ENCODE measurements at regions not wholly inside any gene's neighbourhood (a gene's known extent, or its start where the extent isn't known, plus 50 kb on each side); places are given as distances from the start of the nearest gene placed in this dataset.

DNA sequence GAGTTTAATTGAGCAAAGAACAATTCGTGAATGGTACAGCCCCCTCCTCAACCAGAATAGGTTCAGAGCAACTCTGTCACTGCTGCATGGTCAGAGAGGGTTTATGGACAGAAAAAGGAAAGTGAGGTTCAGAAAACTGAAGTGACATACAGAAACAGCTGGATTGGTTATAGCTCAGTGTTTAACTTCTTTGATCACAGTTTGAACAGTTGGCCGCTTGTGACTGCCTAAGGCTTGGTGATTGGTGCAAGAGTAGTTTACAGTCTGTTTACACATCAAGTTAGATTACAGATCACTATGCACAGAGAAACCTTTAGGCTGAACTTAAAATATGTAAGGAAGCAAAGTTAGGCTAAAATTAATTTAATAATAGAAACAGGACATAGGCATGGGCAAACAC is 459.2 kb downstream of the KCNJ3 start:
- H3K9ac ChIP-seq (ENCODE audit: extremely low read depth, insufficient read length, low read length): no peak overlapping the region
- peaks cover 6 to 8% of the 10 kb centered on the region in 2 experiments for H3K4me1 Mint-ChIP-seq

More for the DNA sequence above, 459.2 kb downstream of the KCNJ3 start:
- H3K23ac ChIP-seq (ENCODE audit: insufficient read length, low read depth, low read length): no peak overlapping the region
- Mint-ChIP-seq H3K27ac (no peak overlapping the region), H3K4me3 (no peak overlapping the region), H3K27me3 (ENCODE audit: low read depth) (no peaks in the 10 kb centered on the region), H3K36me3 (ENCODE audit: insufficient read depth in 1 of 3, low read depth in 3 of 3) (no peaks in the 10 kb centered on the region), H3K9me3 (peaks cover 0 to 4% of the 10 kb centered on the region in 2 experiments; a peak in 1 of 5 replicates)
- no peaks in the 10 kb centered on the region for H3K9me3 ChIP-seq (ENCODE audit: control insufficient read depth, low read depth, low read length)
- H2AFZ ChIP-seq (ENCODE audit: low read length): no peak overlapping the region
- H2BK20ac ChIP-seq (ENCODE audit: low read depth, low read length, poor library complexity, severe bottlenecking): no peak overlapping the region
- no peak overlapping the region for H2BK5ac ChIP-seq (ENCODE audit: insufficient read length, low read length)
- no CpG with 5 or more reads among the region's 2 CpGs for WGBS (ENCODE audit: extremely low coverage, insufficient read length, low lambda C conversion rate)
- H4K91ac ChIP-seq (ENCODE audit: insufficient read length, low read depth, low read length): no peak overlapping the region
- DNase-seq: no peak
- TF ChIP-seq, protein P1, sequence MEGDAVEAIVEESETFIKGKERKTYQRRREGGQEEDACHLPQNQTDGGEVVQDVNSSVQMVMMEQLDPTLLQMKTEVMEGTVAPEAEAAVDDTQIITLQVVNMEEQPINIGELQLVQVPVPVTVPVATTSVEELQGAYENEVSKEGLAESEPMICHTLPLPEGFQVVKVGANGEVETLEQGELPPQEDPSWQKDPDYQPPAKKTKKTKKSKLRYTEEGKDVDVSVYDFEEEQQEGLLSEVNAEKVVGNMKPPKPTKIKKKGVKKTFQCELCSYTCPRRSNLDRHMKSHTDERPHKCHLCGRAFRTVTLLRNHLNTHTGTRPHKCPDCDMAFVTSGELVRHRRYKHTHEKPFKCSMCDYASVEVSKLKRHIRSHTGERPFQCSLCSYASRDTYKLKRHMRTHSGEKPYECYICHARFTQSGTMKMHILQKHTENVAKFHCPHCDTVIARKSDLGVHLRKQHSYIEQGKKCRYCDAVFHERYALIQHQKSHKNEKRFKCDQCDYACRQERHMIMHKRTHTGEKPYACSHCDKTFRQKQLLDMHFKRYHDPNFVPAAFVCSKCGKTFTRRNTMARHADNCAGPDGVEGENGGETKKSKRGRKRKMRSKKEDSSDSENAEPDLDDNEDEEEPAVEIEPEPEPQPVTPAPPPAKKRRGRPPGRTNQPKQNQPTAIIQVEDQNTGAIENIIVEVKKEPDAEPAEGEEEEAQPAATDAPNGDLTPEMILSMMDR (conservative IDR thresholded peaks at IDR 0.05): no peak
- H2BK15ac ChIP-seq (ENCODE audit: low read depth, low read length): no peak overlapping the region
- H3K27me3 ChIP-seq (ENCODE audit: insufficient read depth, low read length): no peaks in the 10 kb centered on the region
- no peaks in the 10 kb centered on the region for H3K79me1 ChIP-seq (ENCODE audit: insufficient read depth, low read depth, low read length, poor library complexity, severe bottlenecking)
- H4K8ac ChIP-seq (replicated peaks; ENCODE audit: insufficient read length, low read depth, low read length): no peak overlapping the region
- H3K4ac ChIP-seq (ENCODE audit: low read depth, low read length): no peak overlapping the region
- no peak overlapping the region for H2BK12ac ChIP-seq (ENCODE audit: insufficient read length, low read depth, low read length)
- H4K20me1 ChIP-seq (ENCODE audit: control insufficient read depth, insufficient read depth, insufficient read length): no peaks in the 10 kb centered on the region
- H2AK5ac ChIP-seq (ENCODE audit: insufficient read length, low read length): no peak overlapping the region
- no peak overlapping the region for H3K14ac ChIP-seq (ENCODE audit: insufficient read depth, low read length)
- H3K79me2 ChIP-seq (ENCODE audit: insufficient read depth, low read length): no peaks in the 10 kb centered on the region
- H3K18ac ChIP-seq (ENCODE audit: insufficient read length, low read depth, low read length): no peak overlapping the region
- H2BK120ac ChIP-seq (ENCODE audit: low read depth, low read length, poor library complexity, severe bottlenecking): no peak overlapping the region
- no peaks in the 10 kb centered on the region; the same call in 1 of the 2 replicates for H3K4me1 ChIP-seq (ENCODE audit: insufficient read depth, low read length)
- no peaks in the 10 kb centered on the region for H3K23me2 ChIP-seq (ENCODE audit: insufficient read length, low read depth, low read length, poor library complexity, severe bottlenecking)
- H3K56ac ChIP-seq (ENCODE audit: insufficient read length, low read depth, low read length): no peak overlapping the region
- no peak overlapping the region for H3T11ph ChIP-seq (ENCODE audit: low read length)
- H3K4me2 ChIP-seq (ENCODE audit: insufficient read depth, insufficient read length, low read length): no peak overlapping the region
- no peak overlapping the region for H4K5ac ChIP-seq (ENCODE audit: insufficient read length, low read depth, low read length)
- H3K27ac ChIP-seq (ENCODE audit: insufficient read length, low read depth, low read length): no peak overlapping the region

Data from H9 (cell line).